Superior temporal gyrus (tissue), 1 donor: ENCODE measurements at regions not wholly inside any gene's neighbourhood (a gene's known extent, or its start where the extent isn't known, plus 50 kb on each side); places are given as distances from the start of the nearest gene placed in this dataset.

Experiments
- DNase-seq: peaks from one replicate; pipeline ENCODE4 v3.0.0-alpha.2; 2016; ENCODE audit errors: extremely low spot score

DNA sequence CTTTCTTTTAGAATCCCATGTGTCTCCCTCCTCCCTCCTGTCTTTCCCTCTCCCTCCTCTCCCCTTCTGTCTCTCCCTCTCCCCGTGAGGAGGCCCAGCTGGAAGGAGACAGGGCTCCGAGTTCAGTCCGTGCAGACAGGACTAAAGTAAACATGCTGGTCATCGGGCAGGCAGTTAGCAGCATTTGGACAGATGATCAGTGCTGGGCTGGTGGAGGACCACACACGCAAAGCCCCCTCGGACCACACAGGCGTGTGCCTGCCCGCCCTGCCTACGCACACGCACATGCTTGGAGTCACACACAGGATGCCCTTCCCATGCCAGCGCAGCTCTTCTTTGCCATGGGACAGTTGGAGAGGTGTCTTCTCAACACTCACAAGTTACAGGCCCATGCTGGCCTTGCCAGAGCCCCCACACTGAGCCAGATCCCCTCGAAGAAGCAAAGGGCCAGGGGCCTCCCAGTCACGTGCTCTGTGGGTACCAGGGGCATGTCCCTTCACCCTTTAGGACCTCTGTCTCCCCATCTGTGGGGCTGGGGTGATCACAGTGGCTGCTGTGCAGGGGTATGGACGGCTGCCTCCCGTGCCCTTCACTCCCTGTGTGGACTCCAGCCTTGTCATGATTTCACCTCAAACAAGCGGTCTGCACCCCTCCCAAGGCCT is 215.7 kb upstream of the FOXF1 start:
- DNase-seq: no peak

DNA sequence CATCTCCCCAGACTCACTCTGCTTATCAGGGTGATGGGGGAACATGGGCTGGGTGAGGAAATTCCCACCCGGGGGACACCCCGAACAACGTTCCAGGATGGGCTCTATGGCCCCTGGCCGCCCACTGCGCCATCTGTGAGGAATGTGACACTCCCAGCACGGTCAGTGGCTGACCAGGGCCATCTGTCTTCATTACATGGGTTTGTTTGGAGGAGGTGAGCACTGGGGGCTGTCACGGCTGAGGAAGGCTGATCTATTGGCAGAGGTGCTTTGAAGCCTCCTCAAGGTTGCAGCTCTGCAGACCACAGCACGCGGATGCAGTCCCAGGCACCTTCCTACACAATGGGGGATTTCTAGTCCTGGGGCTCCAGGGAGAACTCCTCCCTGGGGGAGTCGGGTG is 214.1 kb upstream of the FOXF1 start:
- no peak for DNase-seq

GRCh38 chr16:86297391-86297790 is 212.9 kb upstream of the FOXF1 start:
- no peak for DNase-seq

DNA sequence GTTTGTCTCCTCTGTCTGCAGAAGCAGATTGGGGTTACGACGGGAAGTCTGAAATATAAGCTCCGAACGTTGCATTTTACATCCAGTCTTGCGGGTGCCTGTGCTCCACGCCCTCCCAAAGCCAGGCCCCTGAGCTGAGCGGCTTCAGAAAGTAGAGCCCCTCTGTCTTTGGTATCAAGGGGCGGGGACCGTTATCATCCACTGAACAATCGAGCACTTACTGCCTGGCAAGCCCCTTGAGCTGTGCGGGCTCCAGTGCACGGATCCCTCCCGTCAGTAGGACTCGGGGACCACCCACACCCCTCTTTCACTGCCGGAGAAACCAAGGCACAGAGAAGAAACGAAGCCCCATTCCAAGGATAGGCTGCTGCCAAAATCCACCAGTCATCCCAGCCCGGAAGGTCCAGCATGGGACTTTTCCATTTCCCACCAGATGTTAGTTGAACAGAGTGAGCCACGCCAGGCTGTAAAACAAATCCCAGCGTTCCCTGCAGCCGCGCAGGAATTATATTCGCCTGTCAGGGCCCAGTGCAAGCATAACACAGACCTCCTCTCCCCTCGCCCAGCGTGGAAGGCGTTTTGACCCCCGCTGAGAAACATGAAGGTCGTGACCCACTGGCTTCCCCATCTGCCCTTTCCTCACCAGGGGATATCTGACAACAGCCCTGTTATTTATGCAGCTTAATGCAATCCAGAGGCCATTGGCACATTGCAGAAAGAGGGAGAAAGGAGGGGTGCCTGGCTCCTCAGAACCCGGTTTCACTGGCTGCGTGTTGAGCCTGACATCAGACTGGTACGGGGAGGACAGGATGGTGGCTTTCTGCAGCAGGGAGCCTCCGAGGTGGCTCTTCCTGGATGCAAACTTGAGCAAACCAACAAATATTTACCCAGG is 212.2 kb upstream of the FOXF1 start:
- no peak for DNase-seq

DNA sequence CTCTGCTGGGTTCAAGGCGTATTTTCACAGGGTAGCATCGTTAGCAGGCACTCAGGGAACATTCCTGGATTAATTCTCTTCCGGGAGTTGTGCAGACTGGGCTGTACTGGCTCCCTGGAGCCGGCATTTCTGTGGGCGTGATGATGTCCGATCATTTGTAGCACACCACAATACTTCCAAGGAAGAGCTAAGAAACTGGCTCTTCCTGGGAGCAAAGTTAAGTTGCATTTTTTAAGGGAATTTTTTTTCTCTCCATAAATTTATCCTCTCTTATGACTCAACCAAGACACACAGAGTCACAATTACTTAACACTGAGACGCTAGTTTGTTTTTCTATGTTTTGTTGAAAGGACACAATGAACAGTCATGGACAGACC is 211.6 kb upstream of the FOXF1 start:
- no peak for DNase-seq

DNA sequence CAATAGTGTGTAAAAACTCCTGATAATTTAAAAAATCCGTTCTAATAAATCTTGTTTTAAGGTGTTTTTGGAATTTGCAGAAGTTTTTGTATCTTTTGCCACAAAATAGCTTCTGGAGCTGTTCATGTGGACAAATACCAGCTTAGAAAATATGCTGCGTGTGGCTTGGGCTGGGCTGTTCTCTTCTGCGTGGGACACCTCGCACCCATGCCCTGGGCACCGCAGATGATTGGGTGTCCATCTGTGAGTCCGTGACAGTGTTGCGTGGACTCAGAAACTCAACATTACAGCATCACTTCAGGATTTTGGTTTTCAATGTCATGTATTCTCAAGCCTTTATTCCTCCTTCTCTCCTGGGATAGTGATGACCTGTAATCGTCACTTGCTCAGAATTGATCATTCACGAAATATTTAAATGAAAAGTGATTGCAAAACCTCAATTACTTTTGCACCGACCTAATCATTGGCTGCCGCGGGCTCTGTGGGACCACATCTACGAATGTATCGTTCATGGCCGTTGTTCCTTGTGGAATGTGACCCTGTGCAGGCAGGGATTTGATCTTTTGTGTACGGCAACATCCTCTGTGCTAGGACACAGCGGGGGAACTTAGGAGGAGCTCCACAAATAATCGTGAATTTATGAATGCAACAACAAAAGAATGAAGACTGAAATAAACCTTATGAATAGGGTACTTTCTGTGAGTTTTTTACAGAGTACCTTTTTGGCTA is 210.3 kb upstream of the FOXF1 start:
- DNase-seq: no peak

DNA sequence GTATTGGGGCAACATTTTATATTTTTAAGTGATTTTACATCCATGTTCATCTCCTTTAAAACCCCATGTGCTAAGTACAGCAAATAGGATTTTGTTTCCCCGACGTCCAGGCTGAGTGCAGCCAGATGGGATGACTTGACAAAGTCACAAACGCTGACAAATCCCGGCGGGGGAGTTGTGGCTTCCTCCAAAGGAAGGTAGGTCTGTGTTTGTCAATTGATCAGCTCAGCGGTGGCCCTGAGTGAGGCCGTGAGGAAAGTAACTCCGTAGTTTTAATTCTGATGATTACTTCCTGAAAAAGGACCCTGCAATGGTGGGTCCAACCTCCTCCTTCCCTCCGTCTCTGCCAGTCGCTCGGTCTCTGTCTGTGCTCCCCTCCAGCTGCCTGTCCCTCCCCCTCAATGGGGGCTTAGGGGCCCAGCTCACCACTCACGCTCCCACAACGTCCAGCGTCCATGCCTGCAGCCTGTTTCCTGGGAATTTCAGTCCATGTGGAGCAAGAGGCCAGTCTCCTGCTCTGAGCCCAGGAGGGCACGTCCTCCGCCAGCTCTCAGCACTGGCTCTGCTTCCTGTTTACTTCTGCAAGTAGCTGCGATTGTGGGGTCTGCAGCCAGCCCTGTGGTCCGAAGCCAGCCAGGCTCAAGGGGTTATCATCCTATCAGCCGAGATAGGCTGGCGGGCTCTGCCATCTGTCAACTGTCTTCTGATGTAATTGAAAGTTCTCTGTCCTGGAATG is 209.4 kb upstream of the FOXF1 start:
- DNase-seq: no peak

DNA sequence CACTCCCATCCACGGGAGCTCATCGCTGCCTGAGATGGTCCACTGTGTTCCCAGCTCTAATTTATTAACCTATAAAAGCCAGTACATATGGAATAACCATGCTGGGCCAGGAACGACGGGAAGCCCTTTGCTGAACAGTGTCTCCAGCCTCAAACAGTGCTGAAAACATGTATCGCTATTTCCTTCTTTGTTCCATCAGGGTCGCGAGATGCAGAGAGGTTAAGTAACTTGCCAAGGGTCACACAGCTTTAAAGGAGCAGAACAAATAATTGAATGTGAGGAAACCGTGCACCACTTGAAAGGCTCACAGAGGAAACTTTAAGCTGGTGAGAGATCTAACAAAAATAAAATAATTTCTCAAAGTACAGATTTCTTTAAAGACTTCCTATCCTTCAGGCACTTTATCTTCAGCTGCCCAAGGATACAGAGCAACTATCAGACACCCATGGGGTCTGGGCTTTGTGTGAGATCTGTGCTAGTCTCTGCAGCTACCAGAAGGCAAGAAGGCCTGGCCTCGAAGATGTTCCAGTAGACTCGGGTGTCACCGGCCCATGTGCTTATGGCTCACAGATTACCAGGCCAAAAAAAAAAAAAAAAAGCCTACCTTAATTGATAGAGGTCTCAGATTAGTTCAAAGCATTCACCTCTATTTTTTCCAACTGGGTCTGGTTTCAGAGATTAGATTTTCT is 207.8 kb upstream of the FOXF1 start:
- no peak for DNase-seq

DNA sequence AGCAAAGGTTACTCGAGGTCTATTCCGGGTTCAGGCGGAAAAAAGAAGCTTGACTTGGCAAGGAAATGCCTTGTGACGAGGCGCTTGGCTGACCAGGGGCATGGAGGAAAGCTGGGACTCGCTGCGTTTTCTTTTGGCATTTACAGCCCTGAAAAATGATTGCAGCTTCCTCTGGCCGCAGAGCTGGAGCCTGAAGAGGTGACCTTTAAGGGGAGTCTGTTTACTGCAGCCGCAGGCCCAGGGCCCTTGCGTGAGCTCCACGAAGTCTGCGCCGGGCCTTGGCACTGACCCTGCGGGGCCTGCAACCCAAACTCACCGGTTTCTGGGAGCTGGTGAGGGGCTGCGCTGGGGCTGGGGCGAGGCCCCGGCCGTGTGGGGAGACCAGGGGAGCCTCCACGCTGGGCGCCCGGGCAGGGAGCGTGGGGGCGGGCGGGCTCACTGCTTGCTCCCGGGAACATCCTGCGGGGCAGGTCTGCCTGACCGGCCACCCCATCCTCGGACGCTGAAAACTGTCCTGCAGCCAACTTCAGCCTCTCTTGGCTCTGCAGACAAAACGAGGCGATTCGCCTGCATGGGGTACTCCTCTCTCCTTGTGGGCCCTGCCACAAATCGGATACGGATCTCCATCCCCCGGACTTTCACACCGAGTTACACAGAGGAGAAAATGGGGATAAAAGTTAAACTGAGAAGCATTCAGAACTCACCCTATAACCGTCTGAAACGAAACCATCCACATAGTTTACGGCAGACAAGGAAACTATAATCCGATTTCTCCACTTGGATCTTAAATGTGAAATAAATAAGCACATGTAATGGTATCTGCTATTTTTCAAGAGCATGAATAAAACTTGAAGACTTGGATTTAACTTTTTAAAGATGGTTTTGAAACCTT is 206.3 kb upstream of the FOXF1 start:
- no peak for DNase-seq

DNA sequence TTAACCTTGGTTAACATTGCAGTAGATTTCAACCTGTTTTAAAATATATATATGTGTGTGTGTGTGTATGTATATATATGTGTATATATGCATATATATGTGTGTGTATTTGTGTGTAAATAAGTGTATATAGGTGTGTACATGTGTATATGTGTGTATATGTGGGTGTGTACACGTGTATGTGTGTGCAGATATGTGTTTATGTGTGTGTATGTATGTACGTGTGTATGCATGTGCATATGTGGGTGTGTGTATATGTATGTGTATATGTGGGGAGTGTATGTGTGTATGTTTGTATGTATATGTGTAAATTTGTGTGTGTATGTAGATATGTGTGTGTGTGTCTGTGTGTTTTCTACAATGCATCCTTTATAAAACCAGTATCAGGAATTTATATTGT is 205.5 kb upstream of the FOXF1 start:
- no peak for DNase-seq

- no peak for DNase-seq
Observed at GRCh38 chr16:86305440-86305839, 204.9 kb upstream of the FOXF1 start.

DNA sequence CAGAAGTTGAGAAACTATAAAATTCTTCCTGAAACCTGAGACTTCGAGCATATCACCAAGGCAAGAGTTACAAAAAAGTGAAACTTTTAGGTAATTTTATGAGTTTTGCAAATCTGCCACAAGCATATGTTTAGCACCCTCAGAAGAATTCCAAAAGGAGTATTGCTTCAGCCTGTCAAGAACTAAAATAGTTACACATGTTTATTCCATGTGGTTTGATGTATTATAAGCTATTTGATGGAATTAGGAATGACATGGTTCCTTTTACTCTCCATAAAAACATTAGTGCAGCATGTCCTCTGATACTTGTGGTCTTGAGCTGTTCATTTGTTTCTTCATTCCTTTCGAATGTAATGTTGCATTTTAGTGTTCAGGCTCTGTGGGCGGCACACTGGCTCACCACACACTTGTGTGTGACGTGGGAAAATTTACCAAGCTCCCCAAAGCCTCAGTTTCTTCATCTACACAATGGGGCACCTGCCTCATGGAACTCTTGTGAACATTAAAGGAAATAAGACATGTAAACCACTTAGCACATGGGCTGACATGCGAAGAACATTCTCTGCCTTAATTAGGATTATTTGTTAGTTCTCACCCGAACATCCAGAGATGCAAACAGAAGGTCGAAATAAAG is 204.2 kb upstream of the FOXF1 start:
- DNase-seq: no peak

DNA sequence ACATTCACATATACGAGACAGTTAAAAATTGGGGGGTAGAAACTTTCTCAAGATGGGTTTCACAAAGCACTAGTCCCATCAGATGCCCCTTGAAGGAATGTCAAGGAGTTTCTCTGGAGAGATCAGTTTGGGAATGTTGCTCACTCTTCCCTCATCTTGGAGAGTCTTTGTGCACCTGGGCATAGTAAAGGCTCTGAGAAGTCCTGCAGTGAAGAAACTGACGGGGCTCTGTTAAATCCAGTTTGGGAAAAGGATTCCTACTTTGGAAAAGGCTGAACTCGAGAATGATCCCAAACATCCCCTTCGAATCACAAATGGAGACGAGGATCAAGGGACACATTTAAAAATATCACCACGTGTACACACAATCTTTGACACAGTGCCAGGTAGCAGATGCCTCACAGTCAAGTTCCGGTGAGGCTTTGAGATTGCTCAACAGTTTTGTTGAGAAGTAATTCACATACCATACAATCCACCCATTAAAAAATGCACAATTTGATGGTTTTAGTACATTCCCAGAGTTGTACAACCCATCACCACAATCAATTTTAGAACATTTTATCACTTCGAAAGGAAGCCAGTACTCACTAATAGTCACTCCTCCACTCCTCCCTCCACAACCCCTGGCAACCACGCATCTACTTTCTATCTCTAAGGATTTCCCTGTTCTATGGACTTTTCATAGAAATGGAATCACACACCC is 203.4 kb upstream of the FOXF1 start:
- no peak for DNase-seq

GRCh38 chr16:86307514-86307903 is 202.8 kb upstream of the FOXF1 start:
- no peak for DNase-seq

DNA sequence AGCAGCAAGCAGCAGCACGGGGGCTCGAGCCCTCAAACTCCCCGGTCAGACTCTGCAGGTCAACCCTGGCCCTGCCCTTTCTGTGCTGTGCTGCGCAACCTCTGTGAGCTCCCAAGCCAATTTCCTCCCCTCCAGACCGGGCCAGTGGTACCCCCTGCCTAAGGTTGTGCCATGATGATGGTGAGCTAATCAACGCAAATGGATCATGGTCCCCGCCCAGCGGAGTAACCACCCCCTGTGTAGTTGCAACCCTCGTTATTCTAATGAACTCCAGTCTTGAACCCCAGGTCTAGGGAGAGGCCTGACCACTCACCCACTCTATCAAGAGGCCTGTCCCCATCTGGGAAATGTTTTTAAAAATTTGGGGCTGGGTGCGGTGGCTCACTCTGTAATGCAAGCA is 201.8 kb upstream of the FOXF1 start:
- DNase-seq: no peak

DNA sequence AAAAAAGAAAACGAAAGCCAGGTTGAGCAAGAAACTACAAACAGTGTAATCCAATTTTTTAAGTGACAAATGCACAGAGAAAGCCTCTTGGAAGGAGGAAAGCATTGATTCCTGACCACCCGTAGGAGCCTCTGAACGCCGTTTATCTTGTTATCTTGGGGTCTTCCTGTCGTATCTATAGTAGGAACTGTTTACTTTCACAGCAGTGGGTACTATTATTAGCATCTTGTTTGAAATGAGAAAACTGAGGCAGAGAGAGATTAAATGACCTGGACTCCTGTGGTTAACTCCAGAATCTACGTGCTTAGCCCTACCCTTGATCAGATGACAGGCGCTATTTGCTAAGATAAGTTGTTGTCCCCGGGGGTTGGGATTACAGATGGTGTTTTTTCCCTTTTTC is 196.7 kb upstream of the FOXF1 start:
- DNase-seq: no peak

DNA sequence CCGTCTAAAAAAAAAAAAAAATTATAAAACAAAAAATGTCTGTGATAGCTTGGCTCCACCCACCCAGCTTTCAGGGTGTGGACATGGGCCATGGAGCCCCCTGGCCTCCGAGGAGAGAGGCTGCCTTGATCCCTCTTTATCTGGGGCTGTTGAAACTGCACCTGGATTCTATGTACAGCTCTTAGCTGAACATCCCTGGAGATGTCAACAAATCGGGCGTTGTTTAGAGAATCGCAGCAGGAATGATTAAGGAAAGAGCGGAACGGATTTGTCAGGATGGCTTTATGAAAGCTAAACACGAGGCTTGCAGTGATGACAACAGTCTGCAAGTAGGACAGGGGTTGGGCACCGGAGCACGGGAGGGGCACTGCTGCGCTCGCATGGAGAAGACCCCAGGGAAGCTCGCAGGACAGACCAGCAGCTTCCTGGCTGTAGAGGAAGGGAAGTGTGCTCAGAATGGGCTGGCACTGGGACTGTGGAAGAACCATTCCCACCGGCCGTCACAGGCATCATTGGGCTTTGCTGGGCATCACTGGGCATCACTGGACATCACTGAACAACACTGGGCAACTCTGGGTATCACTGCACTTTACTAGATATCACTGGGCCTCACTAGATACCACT is 195.8 kb upstream of the FOXF1 start:
- DNase-seq: no peak

DNA sequence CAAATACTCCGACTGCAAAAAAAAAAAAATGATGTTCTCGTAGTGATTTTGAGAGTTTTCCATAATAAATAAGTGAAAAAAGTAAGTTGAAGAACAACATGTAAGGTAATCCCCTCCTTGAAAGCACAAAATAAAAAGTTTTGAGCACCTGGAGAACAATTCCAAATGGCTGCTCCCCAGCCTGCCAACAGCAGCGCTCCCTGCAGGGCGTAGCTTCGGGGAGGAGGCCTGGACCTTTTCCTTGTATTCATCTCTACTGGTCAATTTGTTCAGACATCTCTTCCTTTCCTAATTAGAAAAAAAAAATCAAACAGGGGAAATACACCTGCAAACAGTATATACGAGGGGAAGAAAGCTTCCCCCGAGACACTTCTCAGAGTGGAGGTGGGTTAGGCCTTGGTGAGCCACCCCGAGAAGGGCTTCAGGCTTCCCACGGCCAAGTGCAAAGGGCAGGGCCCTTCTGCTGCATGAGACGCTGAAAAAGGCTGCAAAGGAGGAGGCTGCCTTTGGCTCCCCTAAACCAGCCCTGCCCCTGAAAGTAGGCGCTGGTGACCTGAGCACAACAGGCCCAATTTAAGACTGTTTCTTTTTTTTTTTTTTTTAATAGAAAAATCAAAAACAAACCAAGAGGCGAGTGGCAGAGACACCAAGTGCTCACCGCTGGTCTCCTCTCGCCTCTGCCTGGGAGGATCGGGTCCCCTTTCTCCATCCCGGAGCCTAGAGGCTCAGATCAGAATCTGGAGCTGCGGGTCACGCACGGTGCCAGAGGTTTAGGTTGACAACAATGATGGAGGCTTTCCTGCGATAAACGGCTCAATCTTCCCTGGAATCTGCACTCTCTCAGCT is 193.1 kb upstream of the FOXF1 start:
- DNase-seq: no peak
